Erythroblast (primary cell): ENCODE measurements at regions not wholly inside any gene's neighbourhood (a gene's known extent, or its start where the extent isn't known, plus 50 kb on each side); places are given as distances from the start of the nearest gene placed in this dataset.

Experiments used
- GATA1 ChIP-seq: IDR thresholded peaks from 2 replicates; pipeline ENCODE4 v1.6.1; 2011; ENCODE audit warnings: low read depth, mild to moderate bottlenecking, control low read depth, low read length, moderate library complexity
- POLR2A ChIP-seq: IDR thresholded peaks from 2 replicates; pipeline ENCODE4 v1.6.1; 2011; ENCODE audit warnings: mild to moderate bottlenecking, low read length

- TF ChIP-seq POLR2A (no peak), GATA1 (no peak)
Observed at GRCh38 chr2:183224948-183225347, 100.7 kb downstream of the NUP35 start.
